Esophagus muscularis mucosa (tissue), 4 donors: ENCODE measurements at regions not wholly inside any gene's neighbourhood (a gene's known extent, or its start where the extent isn't known, plus 50 kb on each side); places are given as distances from the start of the nearest gene placed in this dataset.

Experiments
- EP300 ChIP-seq: sonication (generic); formaldehyde crosslinking; IDR thresholded peaks from one replicate; pipeline ENCODE4 v1.6.1; 2017; ENCODE audit warnings: antibody characterized with exemption
- POLR2A ChIP-seq: fragments of 450-650 bp; IDR thresholded peaks from one replicate; pipeline ENCODE4 v1.6.1; 2017; ENCODE audit warnings: antibody characterized with exemption, moderate library complexity, mild to moderate bottlenecking, low read depth
- TF ChIP-seq, protein P1 (sequence below), 3 experiments: fragments of 200-600 bp in 2 of 3; fragments of 450-650 bp in 1 of 3; sonication (generic) in 2 of 3; IDR thresholded peaks; one replicate each; pipeline ENCODE4 v1.5.1; 2017 to 2019; ENCODE audit warnings: antibody characterized with exemption in 3 of 3, mild to moderate bottlenecking in 2 of 3, moderate library complexity in 1 of 3

DNA sequence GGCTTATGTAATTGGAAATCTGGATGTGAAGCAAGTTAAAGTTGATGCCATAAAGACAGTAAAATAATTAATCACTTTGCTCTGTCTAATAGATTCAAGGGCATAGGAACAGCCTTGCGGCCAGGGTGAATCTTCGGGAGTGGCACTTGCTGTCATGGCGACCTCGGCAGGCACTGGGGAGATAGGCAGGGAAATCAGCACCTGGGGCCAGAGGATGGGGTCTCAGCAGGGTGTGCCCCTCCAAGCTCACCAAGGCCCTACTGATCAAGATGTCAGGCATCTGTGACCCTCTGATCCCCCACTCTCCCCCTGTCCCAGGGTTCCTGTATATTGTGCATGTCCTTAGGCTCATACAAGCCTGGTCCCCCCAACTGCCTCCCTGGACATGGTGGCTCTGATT, 187.3 kb downstream of the MELK start:
- TF ChIP-seq, protein P1, sequence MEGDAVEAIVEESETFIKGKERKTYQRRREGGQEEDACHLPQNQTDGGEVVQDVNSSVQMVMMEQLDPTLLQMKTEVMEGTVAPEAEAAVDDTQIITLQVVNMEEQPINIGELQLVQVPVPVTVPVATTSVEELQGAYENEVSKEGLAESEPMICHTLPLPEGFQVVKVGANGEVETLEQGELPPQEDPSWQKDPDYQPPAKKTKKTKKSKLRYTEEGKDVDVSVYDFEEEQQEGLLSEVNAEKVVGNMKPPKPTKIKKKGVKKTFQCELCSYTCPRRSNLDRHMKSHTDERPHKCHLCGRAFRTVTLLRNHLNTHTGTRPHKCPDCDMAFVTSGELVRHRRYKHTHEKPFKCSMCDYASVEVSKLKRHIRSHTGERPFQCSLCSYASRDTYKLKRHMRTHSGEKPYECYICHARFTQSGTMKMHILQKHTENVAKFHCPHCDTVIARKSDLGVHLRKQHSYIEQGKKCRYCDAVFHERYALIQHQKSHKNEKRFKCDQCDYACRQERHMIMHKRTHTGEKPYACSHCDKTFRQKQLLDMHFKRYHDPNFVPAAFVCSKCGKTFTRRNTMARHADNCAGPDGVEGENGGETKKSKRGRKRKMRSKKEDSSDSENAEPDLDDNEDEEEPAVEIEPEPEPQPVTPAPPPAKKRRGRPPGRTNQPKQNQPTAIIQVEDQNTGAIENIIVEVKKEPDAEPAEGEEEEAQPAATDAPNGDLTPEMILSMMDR (IDR thresholded peaks at IDR 0.05): no peak
- TF ChIP-seq POLR2A (no peak), EP300 (no peak)
